IMR-90 (cell line): ENCODE measurements at regions not wholly inside any gene's neighbourhood (a gene's known extent, or its start where the extent isn't known, plus 50 kb on each side); places are given as distances from the start of the nearest gene placed in this dataset.
A peak's percentile ranks its signal among the peaks of the same experiment; 100 is the strongest.

Experiments used
- ATAC-seq: fragments of 200-7000 bp; cut with Tn5 transposase; 2 replicates; pipeline ENCODE4 v1.9.1; 2020; ENCODE audit warnings: low read depth, mild to moderate bottlenecking, moderate library complexity
- BruUV-seq: library from RNA; stranded (reverse); fragments of 400-500 nt; replicated peaks from 2 replicates; lab custom pipeline; 2021; lab: Mats Ljungman, UMichigan
- CTCF ChIA-PET: fragments of 300-600 bp; formaldehyde crosslinking; extraction: SDS; loops from one replicate; lab custom pipeline; 2021; ENCODE audit warnings: antibody characterized with exemption; lab: Yijun Ruan, JAX
- POLR2A ChIA-PET: fragments of 300-600 bp; sonication (Branson Sonifier 250); formaldehyde crosslinking; loops from one replicate; lab custom pipeline; 2022; ENCODE audit warnings: antibody characterized with exemption; ENCODE audit not compliant: unreplicated experiment; lab: Charles Lee
- DNase-seq: peaks from one replicate; pipeline ENCODE4 v3.0.0; 2013
- H2AFZ ChIP-seq: replicated peaks from 2 replicates; pipeline ENCODE3; 2013; ENCODE audit warnings: low read length, mild to moderate bottlenecking; ENCODE audit not compliant: poor library complexity
- H2AK5ac ChIP-seq: 2 replicates; pipeline ENCODE4 v1.6.1; 2013; ENCODE audit warnings: low read depth, low read length, inconsistent platforms
- H2AK9ac ChIP-seq: replicated peaks from 2 replicates; pipeline ENCODE3; 2013; ENCODE audit warnings: mild to moderate bottlenecking, low read depth, low read length, moderate library complexity; ENCODE audit not compliant: poor library complexity
- H2BK120ac ChIP-seq: 2 replicates; pipeline ENCODE4 v1.6.1; 2013; ENCODE audit warnings: low read depth, low read length, inconsistent platforms
- H2BK15ac ChIP-seq: 3 replicates; pipeline ENCODE4 v1.6.1; 2013; ENCODE audit warnings: low read depth, low read length, inconsistent platforms
- H2BK20ac ChIP-seq: 2 replicates; pipeline ENCODE4 v1.6.1; 2013; ENCODE audit warnings: low read depth, mild to moderate bottlenecking, inconsistent platforms, low read length, moderate library complexity
- H2BK5ac ChIP-seq: 2 replicates; pipeline ENCODE4 v1.6.1; 2013; ENCODE audit warnings: mild to moderate bottlenecking, low read depth, low read length, inconsistent platforms; ENCODE audit not compliant: poor library complexity, severe bottlenecking
- H3K14ac ChIP-seq: replicated peaks from 2 replicates; pipeline ENCODE4 v1.6.1; 2013; ENCODE audit warnings: low read depth, low read length, inconsistent platforms
- H3K18ac ChIP-seq: 2 replicates; pipeline ENCODE4 v1.6.1; 2013; ENCODE audit warnings: low read depth, low read length, control low read depth
- H3K23ac ChIP-seq: 2 replicates; pipeline ENCODE4 v1.6.1; 2013; ENCODE audit warnings: low read depth, low read length, inconsistent platforms
- H3K27ac ChIP-seq: 2 replicates; pipeline ENCODE4 v1.5.1; 2013; ENCODE audit warnings: mild to moderate bottlenecking, control low read depth, low read length; ENCODE audit not compliant: insufficient read depth
- H3K27me3 ChIP-seq: 2 replicates; pipeline ENCODE4 v1.6.1; 2013; ENCODE audit warnings: low read length; ENCODE audit not compliant: control insufficient read depth, insufficient read depth
- H3K36me3 ChIP-seq: 2 replicates; pipeline ENCODE4 v1.6.1; 2013; ENCODE audit warnings: low read length, mixed read lengths; ENCODE audit not compliant: control insufficient read depth, insufficient read depth
- H3K4ac ChIP-seq: 2 replicates; pipeline ENCODE4 v1.6.1; 2013; ENCODE audit warnings: low read depth, low read length, inconsistent platforms
- H3K4me1 ChIP-seq: 2 replicates; pipeline ENCODE4 v1.6.1; 2013; ENCODE audit warnings: low read length, mixed read lengths; ENCODE audit not compliant: control insufficient read depth, insufficient read depth
- H3K4me2 ChIP-seq: 2 replicates; pipeline ENCODE4 v1.6.1; 2013; ENCODE audit warnings: low read depth, mild to moderate bottlenecking, control low read depth, low read length, moderate library complexity
- H3K4me3 ChIP-seq: 2 replicates; pipeline ENCODE4 v1.5.1; 2013; ENCODE audit warnings: low read depth, mild to moderate bottlenecking, control low read depth, low read length, moderate library complexity; ENCODE audit not compliant: insufficient read depth
- H3K56ac ChIP-seq: 2 replicates; pipeline ENCODE4 v1.6.1; 2013; ENCODE audit warnings: low read length, inconsistent platforms; ENCODE audit not compliant: insufficient read depth; ENCODE audit errors: extremely low read depth
- H3K79me1 ChIP-seq, 2 experiments: 2 replicates each; pipeline ENCODE4 v1.6.1; 2013; ENCODE audit warnings: low read length in 2 of 2, inconsistent platforms in 1 of 2, low read depth in 1 of 2
- H3K9ac ChIP-seq: 2 replicates; pipeline ENCODE4 v1.6.1; 2013; ENCODE audit warnings: low read depth, low read length, control low read depth
- H3K9me1 ChIP-seq: 2 replicates; pipeline ENCODE4 v1.6.1; 2013; ENCODE audit warnings: low read length, inconsistent platforms; ENCODE audit not compliant: insufficient read depth
- H3K9me3 ChIP-seq: 2 replicates; pipeline ENCODE4 v1.6.1; 2013; ENCODE audit warnings: low read length; ENCODE audit not compliant: control insufficient read depth, insufficient read depth
- H4K20me1 ChIP-seq: 2 replicates; pipeline ENCODE4 v1.6.1; 2013; ENCODE audit warnings: low read length, inconsistent platforms; ENCODE audit not compliant: insufficient read depth
- H4K5ac ChIP-seq: 2 replicates; pipeline ENCODE4 v1.6.1; 2013; ENCODE audit warnings: mild to moderate bottlenecking, low read depth, low read length, control low read depth
- H4K8ac ChIP-seq, 2 experiments: 2 replicates each; pipeline ENCODE4 v1.6.1; 2013; ENCODE audit warnings: low read depth in 2 of 2, low read length in 2 of 2, control low read depth in 1 of 2, inconsistent platforms in 1 of 2
- H4K91ac ChIP-seq: 2 replicates; pipeline ENCODE4 v1.6.1; 2013; ENCODE audit warnings: low read depth, low read length, inconsistent platforms; ENCODE audit not compliant: insufficient read depth
- CEBPB ChIP-seq: IDR thresholded peaks from 2 replicates; pipeline ENCODE4 v1.6.1; 2012; ENCODE audit warnings: low read depth, low read length, improper control_type of control experiment
- MXI1 ChIP-seq: IDR thresholded peaks from 2 replicates; pipeline ENCODE4 v1.6.1; 2012; ENCODE audit warnings: low read depth, mild to moderate bottlenecking, low read length, moderate library complexity, borderline replicate concordance
- RFX5 ChIP-seq: IDR thresholded peaks from 2 replicates; pipeline ENCODE4 v1.8.0; 2012; ENCODE audit warnings: low read depth, mild to moderate bottlenecking, low read length, moderate library complexity
- WGBS, 2 experiments: methylation state at CpG; one replicate each; pipeline versions ENCODE4 v1.1.5 to v1.1.7; 2013; ENCODE audit warnings: missing lambda C conversion rate in 2 of 2; ENCODE audit not compliant: insufficient read length in 1 of 2; ENCODE audit errors: extremely low coverage in 2 of 2; 5-methylcytosine and 5-hydroxymethylcytosine counted together
- dilution Hi-C: fragments of 300-500 bp; cut with HindIII; formaldehyde crosslinking; loops from one replicate; pipeline ENCODE4 v1.14.3; 2018; ENCODE audit warnings: low sequenced_read_pairs; ENCODE audit not compliant: unreplicated experiment
- in situ Hi-C: fragments of 300-500 bp; cut with MboI; formaldehyde crosslinking; loops from 3 replicates; pipeline ENCODE4 v1.14.3; 2019; ENCODE audit warnings: low sequenced_read_pairs, inconsistent platforms, mixed read lengths
- intact Hi-C: fragments of 100-400 bp; cut with micrococcal nuclease; formaldehyde crosslinking; loops from 2 replicates; pipeline ENCODE4 v1.10.0; 2022

- no peak for TF ChIP-seq RFX5
Measured at GRCh38 chr10:110413903-110414547, 83.7 kb upstream of the DUSP5 start (continued).

GRCh38 chr10:110414548-110415309 is 83.0 kb upstream of the DUSP5 start:
- Histone ChIP-seq H3K79me1 (peaks cover 0 to 7% of the 10 kb centered on the region in 2 experiments; a peak in 1 of 4 replicates), H3K9me1 (peaks cover 33% of the 10 kb centered on the region), H3K23ac (0 out of 2 replicates have a peak overlapping the region, but pooled peaks have one; percentile 20), H2AFZ (peak overlapping the region; percentile 15), H2BK5ac (peak overlapping the region; percentile 9), H3K4me2 (no peak overlapping the region), H3K18ac (no peak overlapping the region; the same call in 1 of the 2 replicates), H2BK15ac (peak overlapping the region; percentile 80; the same call in 2 of the 3 replicates), H3K14ac (peak overlapping the region; percentile 74), H4K91ac (peak overlapping the region; percentile 50), H4K8ac (peak overlapping the region in 1 of 2 experiments; percentile 4; a peak in 1 of 4 replicates), H3K9me3 (no peaks in the 10 kb centered on the region; the same call in 1 of the 2 replicates), H3K4me1 (peaks cover 24% of the 10 kb centered on the region), H2AK9ac (no peak overlapping the region), H3K56ac (no peak overlapping the region), H3K9ac (no peak overlapping the region), H4K5ac (no peak overlapping the region), H3K27me3 (no peaks in the 10 kb centered on the region), H3K36me3 (no peaks in the 10 kb centered on the region), H3K27ac (no peak overlapping the region), H4K20me1 (no peaks in the 10 kb centered on the region), H3K4ac (peak overlapping the region; percentile 63), H3K4me3 (no peak overlapping the region), H2BK120ac (peak overlapping the region; percentile 64; the same call in 1 of the 2 replicates), H2AK5ac (0 out of 2 replicates have a peak overlapping the region, but pooled peaks have one; percentile 9), H2BK20ac (peak overlapping the region; percentile 39)
- ChIA-PET POLR2A (no interaction called here), CTCF (no interaction called here)
- BruUV-seq = no TSS peak
- 80% methylated on average over 1 of the region's 10 CpGs; no CpG with 5 or more reads in 1 of the 2 experiments for WGBS, 2 experiments
- DNase-seq (no peak), ATAC-seq (no peak)
- dilution Hi-C loops (no loop called here), in situ Hi-C loops (no loop called here), intact Hi-C loops (no loop called here)
- TF ChIP-seq MXI1 = no peak
- peak; percentile 25; the same call in 1 of the 2 replicates for TF ChIP-seq CEBPB
